Psoas muscle (tissue), 7 donors: ENCODE measurements at regions not wholly inside any gene's neighbourhood (a gene's known extent, or its start where the extent isn't known, plus 50 kb on each side); places are given as distances from the start of the nearest gene placed in this dataset.

Experiments used
- ATAC-seq, 4 donors: fragments of 200-7000 bp; cut with Tn5 transposase; one replicate each; pipeline ENCODE4 v1.9.1; 2020; ENCODE audit warnings: moderate library complexity in 3 of 4, mild to moderate bottlenecking in 2 of 4
- DNase-seq, 2 donors: peaks; one replicate each; pipeline ENCODE4 v3.0.0-alpha.2; 2020
- H3K27ac ChIP-seq: fragments of 200-600 bp; one replicate; pipeline ENCODE4 v1.8.0; 2022
- H3K27me3 ChIP-seq, 3 donors: fragments of 200-600 bp in 1 of 3; one replicate each; pipeline versions ENCODE4 v1.6.1 to v1.8.0; 2013 to 2022; ENCODE audit warnings: low read length in 2 of 3, mild to moderate bottlenecking in 2 of 3, moderate library complexity in 1 of 3; ENCODE audit not compliant: insufficient read depth in 3 of 3
- H3K36me3 ChIP-seq, 2 donors: fragments of 200-600 bp in 1 of 2; one replicate each; pipeline versions ENCODE4 v1.6.1 to v1.8.0; 2013 to 2022; ENCODE audit warnings: low read depth in 1 of 2, mild to moderate bottlenecking in 1 of 2, moderate library complexity in 1 of 2; ENCODE audit not compliant: insufficient read depth in 1 of 2
- H3K4me1 ChIP-seq: fragments of 200-600 bp; one replicate; pipeline ENCODE4 v1.8.0; 2022
- H3K4me3 ChIP-seq: fragments of 200-600 bp; one replicate; pipeline ENCODE4 v1.8.0; 2022; ENCODE audit warnings: mild to moderate bottlenecking
- H3K9me3 ChIP-seq: fragments of 200-600 bp; one replicate; pipeline ENCODE4 v1.8.0; 2022
- CTCF ChIP-seq: fragments of 200-600 bp; IDR thresholded peaks from one replicate; pipeline ENCODE4 v1.8.0; 2022; ENCODE audit warnings: antibody characterized with exemption
- WGBS, 3 donors: extraction: QIAGEN DNeasy Blood & Tissue Kit; methylation state at CpG; one replicate each; pipeline versions ENCODE4 v1.1.6 to v1.1.7; 2013; 5-methylcytosine and 5-hydroxymethylcytosine counted together
- intact Hi-C, 2 donors: fragments of 100-400 bp; cut with DNase I; formaldehyde crosslinking; loops; one replicate each; pipeline versions ENCODE4 v1.11.0 to v1.14.2; 2022
- donor health status: healthy with polysubstance abuse.
- donor health status: DM: no; HTN: no; CAD: no; lungs with moderate emphysema.
- donor health status: Bipolar disorder and iron deficiency.
- donor health status: healthy.
- donor health status: DM: yes; HTN: yes; CAD: no.
- donor health status: DM: no; HTN: no; CAD: no.
- donor health status: DM: yes; HTN: yes; CAD: no.

- WGBS, 3 donors = 74 to 77% (median 75%) methylated on average over 7 of the region's 7 CpGs
- no peaks in the 10 kb centered on the region for H3K27me3 ChIP-seq
- no peaks in the 10 kb centered on the region for H3K4me1 ChIP-seq
- no peaks in the 10 kb centered on the region for H3K36me3 ChIP-seq
- H3K4me3 ChIP-seq = no peak overlapping the region
- no peak for TF ChIP-seq CTCF
- H3K27ac ChIP-seq = no peak overlapping the region
- no peak for ATAC-seq
- no peaks in the 10 kb centered on the region for H3K9me3 ChIP-seq
- intact Hi-C loops = no loop called here
- no peak for DNase-seq
Observed at GRCh38 chr4:133059117-133059516, 90.0 kb upstream of the PCDH10 start.

GRCh38 chr4:133062851-133063250 is 86.2 kb upstream of the PCDH10 start:
- no peaks in the 10 kb centered on the region for H3K4me1 ChIP-seq
- no peak for TF ChIP-seq CTCF
- H3K27me3 ChIP-seq = no peaks in the 10 kb centered on the region
- 72 to 84% (median 76%) methylated on average over 1 of the region's 1 CpG for WGBS, 3 donors
- ATAC-seq (no peak), DNase-seq (no peak)
- no peaks in the 10 kb centered on the region for H3K36me3 ChIP-seq
- H3K4me3 ChIP-seq = no peak overlapping the region
- H3K9me3 ChIP-seq = peaks cover 8% of the 10 kb centered on the region
- no peak overlapping the region for H3K27ac ChIP-seq
- intact Hi-C loops = no loop called here

GRCh38 chr4:133068083-133068482 is 81.0 kb upstream of the PCDH10 start:
- no peak for ATAC-seq
- WGBS, 3 donors = 56 to 78% (median 59%) methylated on average over 2 of the region's 2 CpGs
- peaks cover 9% of the 10 kb centered on the region for H3K9me3 ChIP-seq
- no peaks in the 10 kb centered on the region for H3K27me3 ChIP-seq
- H3K36me3 ChIP-seq = no peaks in the 10 kb centered on the region
- H3K4me1 ChIP-seq = no peaks in the 10 kb centered on the region
- no peak for DNase-seq
- H3K27ac ChIP-seq = no peak overlapping the region
- H3K4me3 ChIP-seq = no peak overlapping the region
- intact Hi-C loops = no loop called here
- TF ChIP-seq CTCF = no peak

- WGBS, 3 donors = 44 to 58% (median 51%) methylated on average over 2 of the region's 2 CpGs
- TF ChIP-seq CTCF = no peak
- no peaks in the 10 kb centered on the region for H3K36me3 ChIP-seq
- H3K27ac ChIP-seq = no peak overlapping the region
- H3K4me1 ChIP-seq = no peaks in the 10 kb centered on the region
- ATAC-seq (no peak), DNase-seq (no peak)
- H3K27me3 ChIP-seq = no peaks in the 10 kb centered on the region
- intact Hi-C loops = no loop called here
- no peak overlapping the region for H3K4me3 ChIP-seq
- no peaks in the 10 kb centered on the region for H3K9me3 ChIP-seq
Observed at GRCh38 chr4:133081246-133081645, 67.8 kb upstream of the PCDH10 start.

GRCh38 chr4:133084421-133084820 is 64.7 kb upstream of the PCDH10 start:
- Histone ChIP-seq H3K4me1 (no peaks in the 10 kb centered on the region), H3K9me3 (no peaks in the 10 kb centered on the region), H3K27ac (no peak overlapping the region), H3K27me3 (no peaks in the 10 kb centered on the region), H3K4me3 (no peak overlapping the region), H3K36me3 (no peaks in the 10 kb centered on the region)
- no peak for ATAC-seq
- 70 to 90% (median 71%) methylated on average over 1 of the region's 1 CpG for WGBS, 3 donors
- intact Hi-C loops = no loop called here
- DNase-seq = no peak
- TF ChIP-seq CTCF = no peak
